Heart left ventricle (tissue), 16 donors: ENCODE measurements at regions not wholly inside any gene's neighbourhood (a gene's known extent, or its start where the extent isn't known, plus 50 kb on each side); places are given as distances from the start of the nearest gene placed in this dataset.
"Not testable (repeated sequence)": the region's sequence is repeated elsewhere in the genome, so short reads cannot be mapped to it uniquely, and the experiment has no call there.

ENCODE experiments used
- ATAC-seq, 4 donors: fragments of 200-7000 bp; cut with Tn5 transposase; one replicate each; pipeline ENCODE4 v1.9.1; 2020 to 2022; ENCODE audit warnings: moderate library complexity in 4 of 4, mild to moderate bottlenecking in 3 of 4, moderate number of reproducible peaks in 1 of 4
- DNase-seq, 5 donors: peaks; one replicate each; pipeline ENCODE4 v3.0.0-alpha.2; 2020
- H3K27ac ChIP-seq, 12 donors: fragments of 200-600 bp; sonication (generic) in 4 of 12; one replicate each; pipeline versions ENCODE4 v1.5.0 to v1.8.0; 2016 to 2022; ENCODE audit warnings: mild to moderate bottlenecking in 2 of 12
- H3K27me3 ChIP-seq, 9 donors: fragments of 200-600 bp; sonication (generic) in 2 of 9; one replicate each; pipeline versions ENCODE4 v1.5.1 to v1.8.0; 2016 to 2022; ENCODE audit warnings: mild to moderate bottlenecking in 3 of 9
- H3K36me3 ChIP-seq, 9 donors: fragments of 200-600 bp; sonication (generic) in 2 of 9; one replicate each; pipeline versions ENCODE4 v1.5.0 to v1.8.0; 2018 to 2022; ENCODE audit warnings: mild to moderate bottlenecking in 2 of 9
- H3K4me1 ChIP-seq, 12 donors: fragments of 200-600 bp; sonication (generic) in 4 of 12; one replicate each; pipeline versions ENCODE4 v1.5.0 to v1.8.0; 2016 to 2022; ENCODE audit warnings: mild to moderate bottlenecking in 3 of 12
- H3K4me3 ChIP-seq, 12 donors: fragments of 200-600 bp; sonication (generic) in 4 of 12; one replicate each; pipeline versions ENCODE4 v1.5.0 to v1.8.0; 2017 to 2022; ENCODE audit warnings: mild to moderate bottlenecking in 9 of 12, moderate library complexity in 4 of 12
- H3K9me3 ChIP-seq, 12 donors: fragments of 200-600 bp; sonication (generic) in 4 of 12; one replicate each; pipeline versions ENCODE4 v1.5.0 to v1.8.0; 2016 to 2022; ENCODE audit warnings: mild to moderate bottlenecking in 1 of 12
- POLR2A ChIP-seq, 2 donors: fragments of 450-650 bp; IDR thresholded peaks; one replicate each; pipeline ENCODE4 v1.6.1; 2017; ENCODE audit warnings: antibody characterized with exemption in 2 of 2, mild to moderate bottlenecking in 2 of 2, moderate library complexity in 2 of 2
- WGBS, 4 donors: extraction: QIAGEN DNeasy Blood & Tissue Kit in 2 of 4; methylation state at CpG; one replicate each; pipeline versions ENCODE4 v1.1.5 to v1.1.7; 2013 to 2018; 5-methylcytosine and 5-hydroxymethylcytosine counted together
- intact Hi-C, 10 donors: fragments of 100-400 bp; cut with DNase I; formaldehyde crosslinking; loops; one replicate each; pipeline versions ENCODE4 v1.11.1 to v1.14.2; 2022
- TF ChIP-seq, protein P1 (sequence below), 12 donors: fragments of 200-600 bp; sonication (generic) in 4 of 12; IDR thresholded peaks; one replicate each; pipeline versions ENCODE4 v1.5.0 to v1.8.0; 2018 to 2022; ENCODE audit warnings: antibody characterized with exemption in 12 of 12, mild to moderate bottlenecking in 5 of 12
- donor health status: ischemic (EF 13 %, LVEDD 7.1; RV severe dilation, severe dysfunction).
- donor health status: healthy with polysubstance abuse.
- donor health status: DM: no; HTN: yes; CAD: no.
- donor health status: DM: no; HTN: no; CAD: no.
- donor health status: ischemic (EF 25% LVEDD 6.9; RV normal size, moderate dysfunction).
- donor health status: ischemic (EF 25% LVEDD 5.7; RV mildly dilated, moderate dysfunction).
- donor health status: healthy.
- donor health status: DM: yes; HTN: yes; CAD: no.
- donor health status: ischemic (EF 35%, LVEDD 5.7; RV mildly dilated, moderate dysfunction).
- donor health status: nonischemic (EF 11% LVEDD 7.7; RV severe dilation, severe dysfunction).
- donor health status: DM: yes; HTN: yes; CAD: no.
- donor health status: PGD.
- donor health status: ischemic (EF 29% LVEDD 5.4; RV normal size, mild dysfunction).
- donor health status: nonischemic (EF 23%, LVEDD 6.1; RV moderate dilation, normal function).

DNA sequence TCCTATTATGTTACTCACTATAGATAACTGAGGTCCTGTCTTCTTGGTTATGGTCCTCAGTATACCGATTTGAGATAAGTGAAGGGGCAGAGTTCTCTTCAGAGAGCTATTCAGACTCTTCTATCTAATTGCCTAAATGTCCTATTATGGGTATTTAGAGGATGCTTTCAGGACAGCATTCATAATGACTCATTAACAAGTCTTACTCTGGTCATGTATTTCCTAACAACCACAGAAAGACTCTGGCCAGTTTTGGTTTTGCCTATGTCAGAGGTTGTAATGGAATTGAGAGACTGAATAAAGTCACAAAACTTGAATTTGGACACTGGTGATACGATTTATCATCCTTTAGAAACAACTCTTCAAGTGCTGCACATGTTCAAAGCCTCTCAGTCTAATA is 1233.0 kb downstream of the JRKL start:
- no peak overlapping the region for H3K4me3 ChIP-seq
- 79 to 84% (median 81%) methylated on average over 2 of the region's 2 CpGs for WGBS, 4 donors

DNA sequence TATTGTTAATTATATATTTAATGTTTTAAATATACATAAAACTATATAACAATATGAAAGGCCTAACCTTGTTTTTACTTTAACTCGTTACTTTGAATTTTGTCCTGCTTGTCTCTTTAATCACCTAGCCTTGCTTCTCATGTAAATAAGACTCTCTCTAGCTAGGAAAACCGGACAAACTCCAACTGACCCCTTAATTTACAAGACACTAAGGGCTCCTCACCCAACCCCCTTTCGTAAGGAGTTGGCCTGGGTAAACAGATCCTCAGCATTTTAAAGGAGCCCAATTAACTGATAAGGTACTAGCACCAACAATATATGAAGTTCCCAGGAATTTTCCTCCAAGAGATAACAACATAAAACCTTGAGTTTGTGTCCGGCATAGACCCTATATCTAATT is 1246.9 kb downstream of the JRKL start:
- H3K27ac ChIP-seq, H3K36me3 ChIP-seq, H3K4me1 ChIP-seq, H3K4me3 ChIP-seq, DNase-seq, ATAC-seq, intact Hi-C loops, H3K27me3 ChIP-seq: not testable (repeated sequence)
- H3K9me3 ChIP-seq = peaks cover 0 to 20% (median 2%) of the 10 kb centered on the region in 12 donors
- 75 to 80% (median 78%) methylated on average over 4 of the region's 4 CpGs for WGBS, 4 donors

More for the DNA sequence above, 1233.0 kb downstream of the JRKL start:
- intact Hi-C loops = loop anchor here in 1 of 10 donors (10.0 kb wide), 1 partner anchor 122 kb away; no protein-coding TSS in a partner anchor
- Histone ChIP-seq H3K27ac (no peak overlapping the region), H3K36me3 (no peaks in the 10 kb centered on the region), H3K27me3 (no peaks in the 10 kb centered on the region), H3K4me1 (no peaks in the 10 kb centered on the region), H3K9me3 (no peaks in the 10 kb centered on the region)
- ATAC-seq (no peak), DNase-seq (no peak)
- no peak for TF ChIP-seq POLR2A (IDR thresholded peaks at IDR 0.05)
- TF ChIP-seq, protein P1, sequence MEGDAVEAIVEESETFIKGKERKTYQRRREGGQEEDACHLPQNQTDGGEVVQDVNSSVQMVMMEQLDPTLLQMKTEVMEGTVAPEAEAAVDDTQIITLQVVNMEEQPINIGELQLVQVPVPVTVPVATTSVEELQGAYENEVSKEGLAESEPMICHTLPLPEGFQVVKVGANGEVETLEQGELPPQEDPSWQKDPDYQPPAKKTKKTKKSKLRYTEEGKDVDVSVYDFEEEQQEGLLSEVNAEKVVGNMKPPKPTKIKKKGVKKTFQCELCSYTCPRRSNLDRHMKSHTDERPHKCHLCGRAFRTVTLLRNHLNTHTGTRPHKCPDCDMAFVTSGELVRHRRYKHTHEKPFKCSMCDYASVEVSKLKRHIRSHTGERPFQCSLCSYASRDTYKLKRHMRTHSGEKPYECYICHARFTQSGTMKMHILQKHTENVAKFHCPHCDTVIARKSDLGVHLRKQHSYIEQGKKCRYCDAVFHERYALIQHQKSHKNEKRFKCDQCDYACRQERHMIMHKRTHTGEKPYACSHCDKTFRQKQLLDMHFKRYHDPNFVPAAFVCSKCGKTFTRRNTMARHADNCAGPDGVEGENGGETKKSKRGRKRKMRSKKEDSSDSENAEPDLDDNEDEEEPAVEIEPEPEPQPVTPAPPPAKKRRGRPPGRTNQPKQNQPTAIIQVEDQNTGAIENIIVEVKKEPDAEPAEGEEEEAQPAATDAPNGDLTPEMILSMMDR (IDR thresholded peaks at IDR 0.05) = no peak

DNA sequence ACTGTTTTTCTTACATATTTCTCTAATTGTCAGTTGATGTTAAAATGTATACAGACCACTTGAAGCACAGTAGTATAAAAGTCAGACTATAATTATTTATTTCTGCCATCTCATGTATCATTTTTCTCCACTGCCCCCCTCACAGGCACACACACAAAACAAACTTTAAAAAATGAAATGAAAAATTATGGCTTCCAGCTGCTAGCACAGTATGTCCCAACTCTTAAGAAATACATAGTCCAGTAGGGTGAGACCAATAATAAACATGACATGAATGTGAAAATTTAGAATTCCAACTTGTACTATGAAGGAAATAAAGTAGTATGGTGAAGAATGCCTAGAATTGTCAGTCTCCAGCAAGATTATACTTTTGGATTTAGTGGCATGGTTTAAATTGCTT is 1247.9 kb downstream of the JRKL start:
- intact Hi-C loops = no loop called here
- TF ChIP-seq, protein P1 (IDR thresholded peaks at IDR 0.05) = no peak
- no peak for TF ChIP-seq POLR2A (IDR thresholded peaks at IDR 0.05)
- Histone ChIP-seq H3K4me1 (no peaks in the 10 kb centered on the region), H3K36me3 (no peaks in the 10 kb centered on the region), H3K9me3 (peaks cover 0 to 30% (median 8%) of the 10 kb centered on the region in 12 donors), H3K27ac (no peak overlapping the region), H3K27me3 (no peaks in the 10 kb centered on the region), H3K4me3 (no peak overlapping the region)
- ATAC-seq (no peak), DNase-seq (no peak)

DNA sequence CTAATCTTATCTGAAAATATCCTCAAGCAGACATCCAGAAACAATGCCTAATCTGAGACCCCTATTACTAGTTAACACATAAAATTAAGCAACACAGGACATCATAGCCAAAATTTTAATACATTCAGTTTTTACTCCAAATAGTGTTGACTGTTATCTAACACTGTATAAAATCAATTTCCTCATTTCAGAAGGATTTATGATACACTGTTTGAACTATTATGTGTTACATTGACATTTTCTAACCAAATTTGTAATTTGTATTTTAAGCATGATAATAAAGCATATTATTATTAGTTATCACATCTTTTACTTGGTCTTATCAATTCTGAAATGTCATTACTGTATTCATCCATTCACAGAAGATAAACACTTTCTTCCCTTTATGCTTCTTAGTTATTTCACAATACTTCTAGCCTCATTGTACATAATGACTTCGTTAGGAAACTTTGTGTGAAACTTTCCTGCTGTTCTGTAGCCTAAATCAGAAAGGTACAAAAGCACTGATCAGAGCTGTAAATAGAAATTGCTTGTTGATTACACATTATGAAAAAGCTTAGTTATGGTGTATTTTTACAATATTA is 1248.9 kb downstream of the JRKL start:
- intact Hi-C loops = no loop called here
- H3K27me3 ChIP-seq = no peaks in the 10 kb centered on the region
- H3K4me3 ChIP-seq = no peak overlapping the region
- ATAC-seq (no peak), DNase-seq (no peak)
- 38 to 60% (median 43%) methylated on average over 1 of the region's 1 CpG for WGBS, 4 donors
- peaks cover 0 to 26% (median 6%) of the 10 kb centered on the region in 12 donors for H3K9me3 ChIP-seq
- H3K4me1 ChIP-seq = no peaks in the 10 kb centered on the region
- TF ChIP-seq, protein P1 (IDR thresholded peaks at IDR 0.05) = no peak
- TF ChIP-seq POLR2A (IDR thresholded peaks at IDR 0.05) = no peak
- H3K27ac ChIP-seq = no peak overlapping the region
- H3K36me3 ChIP-seq = no peaks in the 10 kb centered on the region

DNA sequence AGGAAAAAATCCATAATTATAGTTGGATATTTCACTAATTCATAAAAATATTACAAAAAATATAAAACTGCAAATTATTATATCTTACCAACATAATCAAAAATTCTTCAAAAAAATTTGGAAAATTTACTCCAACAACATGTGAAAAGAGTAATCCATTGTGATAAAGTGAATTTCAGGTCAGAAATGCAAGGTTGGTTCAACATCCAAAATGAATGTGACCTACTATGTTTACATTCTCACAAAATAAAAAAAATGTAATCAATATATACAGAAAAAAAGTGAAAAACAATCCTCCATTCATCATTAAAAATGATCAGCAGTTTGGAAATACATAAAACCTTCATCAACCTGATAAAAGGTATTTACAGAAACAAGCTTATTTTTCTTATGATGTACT is 1252.2 kb downstream of the JRKL start:
- H3K27me3 ChIP-seq = no peaks in the 10 kb centered on the region
- TF ChIP-seq, protein P1 (IDR thresholded peaks at IDR 0.05) = no peak
- no peak for TF ChIP-seq POLR2A (IDR thresholded peaks at IDR 0.05)
- no peaks in the 10 kb centered on the region for H3K4me1 ChIP-seq
- intact Hi-C loops = no loop called here
- DNase-seq = no peak
- H3K36me3 ChIP-seq = no peaks in the 10 kb centered on the region
- ATAC-seq = no peak
- H3K9me3 ChIP-seq = peaks cover 0 to 33% (median 6%) of the 10 kb centered on the region in 12 donors
- no peak overlapping the region for H3K27ac ChIP-seq
- no peak overlapping the region for H3K4me3 ChIP-seq
